Karpas-422 (cell line): ENCODE measurements at regions not wholly inside any gene's neighbourhood (a gene's known extent, or its start where the extent isn't known, plus 50 kb on each side); places are given as distances from the start of the nearest gene placed in this dataset.

Experiments used
- DNase-seq: peaks from one replicate; pipeline ENCODE4 v3.0.0-alpha.2; 2015
- H2AFZ ChIP-seq: fragments of 200-600 bp; sonication (generic); 2 replicates; pipeline ENCODE4 v1.6.1; 2014; ENCODE audit warnings: antibody characterized with exemption, low read length, mixed read lengths
- H3K27ac ChIP-seq: fragments of 200-600 bp; sonication (generic); 2 replicates; pipeline ENCODE4 v1.5.1; 2014; ENCODE audit warnings: mild to moderate bottlenecking, low read length, moderate library complexity
- H3K27me3 ChIP-seq: fragments of 200-600 bp; sonication (generic); 2 replicates; pipeline ENCODE4 v1.6.1; 2014; ENCODE audit warnings: low read length, mixed read lengths
- H3K36me3 ChIP-seq: fragments of 200-600 bp; sonication (generic); 2 replicates; pipeline ENCODE4 v1.6.1; 2014; ENCODE audit warnings: low read length, mixed read lengths; ENCODE audit not compliant: insufficient read depth
- H3K4me1 ChIP-seq: fragments of 200-600 bp; sonication (generic); 2 replicates; pipeline ENCODE4 v1.6.1; 2014; ENCODE audit warnings: mild to moderate bottlenecking, low read length, mixed read lengths
- H3K4me2 ChIP-seq: fragments of 200-600 bp; sonication (generic); 2 replicates; pipeline ENCODE4 v1.6.1; 2014; ENCODE audit warnings: low read length, low read depth, mild to moderate bottlenecking; ENCODE audit not compliant: poor library complexity, severe bottlenecking
- H3K4me3 ChIP-seq: fragments of 200-600 bp; sonication (generic); 2 replicates; pipeline ENCODE4 v1.5.1; 2014; ENCODE audit warnings: mild to moderate bottlenecking, antibody characterized with exemption, low read length, mixed read lengths
- H3K79me2 ChIP-seq: fragments of 200-600 bp; sonication (generic); 2 replicates; pipeline ENCODE4 v1.6.1; 2014; ENCODE audit warnings: mild to moderate bottlenecking, low read length, mixed read lengths
- H3K9ac ChIP-seq: fragments of 200-600 bp; sonication (generic); 2 replicates; pipeline ENCODE4 v1.6.0; 2014; ENCODE audit warnings: low read length
- H3K9me2 ChIP-seq: fragments of 200-600 bp; sonication (generic), shearing (Covaris generic); replicated peaks from 2 replicates; pipeline ENCODE4 v1.6.0; 2014; ENCODE audit warnings: mild to moderate bottlenecking, low read length, moderate library complexity; ENCODE audit not compliant: insufficient read depth
- H3K9me3 ChIP-seq: fragments of 300-700, 200-600 bp; sonication (generic); 2 replicates; pipeline ENCODE4 v1.6.1; 2014; ENCODE audit warnings: low read length, mixed read lengths
- H4K20me1 ChIP-seq: fragments of 200-600 bp; sonication (generic); 2 replicates; pipeline ENCODE4 v1.6.1; 2014; ENCODE audit warnings: mild to moderate bottlenecking, antibody characterized with exemption, low read length, low read depth; ENCODE audit not compliant: insufficient read depth

GRCh38 chr5:82847562-82847961, 229.6 kb downstream of the TMEM167A start:
- no peaks in the 10 kb centered on the region for H3K36me3 ChIP-seq
- H3K4me1 ChIP-seq, result no peaks in the 10 kb centered on the region
- H3K4me3 ChIP-seq, result no peak overlapping the region
- no peaks in the 10 kb centered on the region for H4K20me1 ChIP-seq
- no peak overlapping the region for H3K27ac ChIP-seq
- H3K9me2 ChIP-seq, result no peaks in the 10 kb centered on the region
- H2AFZ ChIP-seq, result no peak overlapping the region
- H3K4me2 ChIP-seq, result no peak overlapping the region
- no peaks in the 10 kb centered on the region for H3K9me3 ChIP-seq
- no peaks in the 10 kb centered on the region for H3K27me3 ChIP-seq
- no peaks in the 10 kb centered on the region for H3K79me2 ChIP-seq
- no peak for DNase-seq
- H3K9ac ChIP-seq, result no peak overlapping the region

GRCh38 chr5:82839881-82840280, 237.3 kb downstream of the TMEM167A start:
- H3K4me3 ChIP-seq, result no peak overlapping the region
- no peaks in the 10 kb centered on the region for H3K79me2 ChIP-seq
- no peak overlapping the region for H3K4me2 ChIP-seq
- H3K4me1 ChIP-seq, result no peaks in the 10 kb centered on the region
- H3K9me2 ChIP-seq, result no peaks in the 10 kb centered on the region
- H2AFZ ChIP-seq, result no peak overlapping the region
- H3K27ac ChIP-seq, result no peak overlapping the region
- H3K36me3 ChIP-seq, result no peaks in the 10 kb centered on the region
- H3K27me3 ChIP-seq, result no peaks in the 10 kb centered on the region
- H3K9me3 ChIP-seq, result no peaks in the 10 kb centered on the region
- no peak overlapping the region for H3K9ac ChIP-seq
- DNase-seq, result no peak
- H4K20me1 ChIP-seq, result no peaks in the 10 kb centered on the region

- Histone ChIP-seq H3K9me2 (no peaks in the 10 kb centered on the region), H3K27ac (no peak overlapping the region), H4K20me1 (no peaks in the 10 kb centered on the region), H3K4me2 (no peak overlapping the region), H3K9me3 (no peaks in the 10 kb centered on the region), H3K79me2 (no peaks in the 10 kb centered on the region), H3K27me3 (no peaks in the 10 kb centered on the region), H3K36me3 (no peaks in the 10 kb centered on the region), H3K9ac (no peak overlapping the region), H3K4me1 (no peaks in the 10 kb centered on the region), H3K4me3 (no peak overlapping the region), H2AFZ (no peak overlapping the region)
- DNase-seq, result no peak
Observed at GRCh38 chr5:82835488-82835887, 241.7 kb downstream of the TMEM167A start.

GRCh38 chr5:82834151-82834550, 243.0 kb downstream of the TMEM167A start:
- Histone ChIP-seq H2AFZ (no peak overlapping the region), H3K79me2 (no peaks in the 10 kb centered on the region), H3K9me2 (no peaks in the 10 kb centered on the region), H3K9me3 (no peaks in the 10 kb centered on the region), H3K27me3 (no peaks in the 10 kb centered on the region), H3K4me3 (no peak overlapping the region), H3K9ac (no peak overlapping the region), H3K36me3 (no peaks in the 10 kb centered on the region), H3K4me2 (no peak overlapping the region), H3K4me1 (no peaks in the 10 kb centered on the region), H4K20me1 (no peaks in the 10 kb centered on the region), H3K27ac (no peak overlapping the region)
- DNase-seq, result no peak

DNA sequence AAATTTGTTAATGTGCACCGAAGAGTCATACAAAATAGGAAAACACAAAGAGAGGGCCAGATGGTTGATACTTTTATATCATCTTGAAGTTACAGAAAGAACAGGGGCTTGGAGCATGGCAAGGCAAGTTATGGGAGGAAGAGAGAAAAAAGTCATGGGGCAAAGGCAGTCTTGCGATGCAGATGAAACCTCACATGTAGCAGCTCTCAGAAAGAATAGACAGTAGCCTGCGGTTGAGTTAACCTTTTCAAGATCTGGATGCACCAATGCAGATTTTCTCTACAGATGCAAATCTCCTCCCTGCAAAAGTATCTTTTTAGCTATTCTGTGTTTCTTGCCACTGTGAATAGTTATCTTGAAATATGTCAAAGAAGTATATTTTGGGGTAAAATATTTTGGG, 243.9 kb downstream of the TMEM167A start:
- Histone ChIP-seq H3K9ac (no peak overlapping the region), H3K4me3 (no peak overlapping the region), H2AFZ (no peak overlapping the region), H4K20me1 (no peaks in the 10 kb centered on the region), H3K27ac (no peak overlapping the region), H3K79me2 (no peaks in the 10 kb centered on the region), H3K9me3 (no peaks in the 10 kb centered on the region), H3K4me2 (no peak overlapping the region), H3K36me3 (no peaks in the 10 kb centered on the region), H3K27me3 (no peaks in the 10 kb centered on the region), H3K9me2 (no peaks in the 10 kb centered on the region), H3K4me1 (no peaks in the 10 kb centered on the region)
- no peak for DNase-seq

- no peak for DNase-seq
- Histone ChIP-seq H3K9ac (no peak overlapping the region), H3K4me2 (no peak overlapping the region), H3K27ac (no peak overlapping the region), H3K79me2 (no peaks in the 10 kb centered on the region), H2AFZ (no peak overlapping the region), H3K4me1 (no peaks in the 10 kb centered on the region), H4K20me1 (no peaks in the 10 kb centered on the region), H3K36me3 (no peaks in the 10 kb centered on the region), H3K4me3 (no peak overlapping the region), H3K27me3 (no peaks in the 10 kb centered on the region), H3K9me2 (no peaks in the 10 kb centered on the region), H3K9me3 (no peaks in the 10 kb centered on the region)
Observed at GRCh38 chr5:82832445-82832844, 244.7 kb downstream of the TMEM167A start.

DNA sequence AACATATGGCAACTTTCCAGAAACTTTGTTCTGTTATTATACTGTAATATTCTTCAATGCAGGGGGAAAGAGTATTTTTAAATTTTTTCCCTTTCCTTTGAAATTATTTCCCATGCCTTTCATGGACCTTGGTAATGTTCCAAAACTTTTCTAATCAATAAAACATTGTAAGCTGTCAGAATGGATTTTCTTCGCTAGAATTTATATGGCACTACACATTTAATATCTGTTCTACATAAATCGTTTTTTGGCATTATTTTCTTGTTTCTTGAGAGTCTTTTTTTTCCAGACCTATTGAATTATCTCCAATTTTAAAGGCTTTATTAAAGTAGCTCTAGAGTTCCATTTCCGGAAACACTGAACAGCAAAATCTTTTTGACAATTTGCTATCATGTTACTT, 249.0 kb downstream of the TMEM167A start:
- no peaks in the 10 kb centered on the region for H3K27me3 ChIP-seq
- no peaks in the 10 kb centered on the region for H3K4me1 ChIP-seq
- no peak overlapping the region for H3K9ac ChIP-seq
- H4K20me1 ChIP-seq, result no peaks in the 10 kb centered on the region
- H3K4me3 ChIP-seq, result no peak overlapping the region
- no peak overlapping the region for H3K4me2 ChIP-seq
- no peak overlapping the region for H3K27ac ChIP-seq
- no peaks in the 10 kb centered on the region for H3K9me3 ChIP-seq
- H3K36me3 ChIP-seq, result no peaks in the 10 kb centered on the region
- H2AFZ ChIP-seq, result no peak overlapping the region
- no peak for DNase-seq
- H3K9me2 ChIP-seq, result no peaks in the 10 kb centered on the region
- H3K79me2 ChIP-seq, result no peaks in the 10 kb centered on the region

DNA sequence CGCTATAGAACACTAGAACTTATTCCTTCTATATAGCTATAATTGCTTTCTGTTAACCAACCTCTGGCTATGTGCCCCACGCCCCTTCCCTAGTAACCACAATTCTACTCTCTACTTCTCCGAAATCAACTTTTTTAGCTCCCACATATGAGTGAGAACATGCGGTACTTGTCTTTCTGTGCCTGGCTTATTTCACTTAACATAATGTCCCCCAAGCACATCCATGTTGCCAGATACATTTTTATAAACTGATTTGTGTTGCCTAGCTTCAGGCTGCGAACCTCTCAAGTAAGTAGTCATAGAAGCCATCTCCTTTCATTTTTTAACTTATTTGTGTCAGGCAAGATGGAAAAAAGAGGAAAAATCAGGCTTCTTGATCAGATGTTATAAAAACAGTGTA, 249.5 kb downstream of the TMEM167A start:
- H3K4me1 ChIP-seq, result no peaks in the 10 kb centered on the region
- no peaks in the 10 kb centered on the region for H3K36me3 ChIP-seq
- H3K9me3 ChIP-seq, result no peaks in the 10 kb centered on the region
- H3K79me2 ChIP-seq, result no peaks in the 10 kb centered on the region
- H2AFZ ChIP-seq, result no peak overlapping the region
- no peak overlapping the region for H3K9ac ChIP-seq
- no peaks in the 10 kb centered on the region for H3K9me2 ChIP-seq
- H3K4me3 ChIP-seq, result no peak overlapping the region
- DNase-seq, result no peak
- no peaks in the 10 kb centered on the region for H3K27me3 ChIP-seq
- no peaks in the 10 kb centered on the region for H4K20me1 ChIP-seq
- no peak overlapping the region for H3K27ac ChIP-seq
- no peak overlapping the region for H3K4me2 ChIP-seq

- Histone ChIP-seq H3K79me2 (no peaks in the 10 kb centered on the region), H3K27me3 (no peaks in the 10 kb centered on the region), H3K4me2 (no peak overlapping the region), H3K36me3 (no peaks in the 10 kb centered on the region), H3K27ac (no peak overlapping the region), H4K20me1 (no peaks in the 10 kb centered on the region), H3K9me3 (no peaks in the 10 kb centered on the region), H3K4me3 (no peak overlapping the region), H2AFZ (no peak overlapping the region), H3K9ac (no peak overlapping the region), H3K4me1 (peaks cover 7% of the 10 kb centered on the region), H3K9me2 (no peaks in the 10 kb centered on the region)
- no peak for DNase-seq
Observed at GRCh38 chr5:82822634-82822927, 254.6 kb downstream of the TMEM167A start.
